Spleen (tissue), 7 donors: ENCODE measurements at regions not wholly inside any gene's neighbourhood (a gene's known extent, or its start where the extent isn't known, plus 50 kb on each side); places are given as distances from the start of the nearest gene placed in this dataset.

Source experiments
- POLR2A ChIP-seq, 3 donors: fragments of 450-650 bp; IDR thresholded peaks; one replicate each; pipeline ENCODE4 v1.5.1; 2017; ENCODE audit warnings: antibody characterized with exemption in 3 of 3, mild to moderate bottlenecking in 1 of 3
- POLR2AphosphoS5 ChIP-seq, 3 donors: sonication (generic); formaldehyde crosslinking; IDR thresholded peaks; one replicate each; pipeline ENCODE4 v1.5.1; 2017; ENCODE audit warnings: antibody characterized with exemption in 3 of 3
- TF ChIP-seq, protein P1 (sequence below), 11 experiments: fragments of 200-600 bp in 7 of 11; fragments of 450-650 bp in 4 of 11; sonication (generic) in 4 of 11; IDR thresholded peaks in 8 of 11; conservative IDR thresholded peaks in 3 of 11; 1 replicate in 7 of 11; 2 replicates in 4 of 11; pipeline versions ENCODE4 v1.4.0 to v1.8.0; 2016 to 2021; ENCODE audit warnings: antibody characterized with exemption in 11 of 11, inconsistent platforms in 4 of 11, mild to moderate bottlenecking in 1 of 11
- donor health status: DM: no; HTN: no; CAD: no; lungs with moderate emphysema.
- donor health status: DM: no; HTN: no; CAD: no.
- donor health status: DM: no; HTN: no; CAD: no.

DNA sequence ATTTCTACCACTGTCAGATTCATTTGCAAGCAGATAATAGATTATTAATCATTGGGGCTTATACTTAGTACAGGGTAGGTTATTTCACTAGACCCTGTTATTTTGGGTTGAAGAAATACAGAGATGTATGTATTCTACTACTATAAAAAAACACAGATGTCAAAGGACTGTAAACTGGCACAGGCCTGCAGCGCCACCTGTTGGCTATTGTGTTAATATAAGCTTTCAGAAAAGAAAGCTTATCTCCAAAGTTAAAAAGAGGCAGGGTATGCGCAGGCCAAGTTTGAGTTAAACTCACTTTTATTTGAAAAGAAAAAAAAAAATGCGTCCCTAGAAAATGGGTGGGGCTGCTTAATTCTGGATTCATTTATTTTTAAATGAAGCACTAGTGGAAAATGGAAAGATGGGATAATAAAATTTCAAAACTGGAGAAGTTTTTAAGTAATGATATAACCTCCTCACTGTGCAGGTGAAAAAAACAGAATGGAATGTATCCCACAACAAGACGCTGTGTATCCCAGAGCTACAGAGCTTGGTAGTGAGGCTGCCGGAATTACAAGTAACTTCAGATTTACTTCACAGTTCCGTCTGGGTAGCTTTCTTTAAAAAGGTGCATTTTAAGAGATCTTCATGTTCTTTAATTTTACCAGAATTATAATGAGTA is 407.2 kb upstream of the TGFBR2 start:
- TF ChIP-seq, protein P1, sequence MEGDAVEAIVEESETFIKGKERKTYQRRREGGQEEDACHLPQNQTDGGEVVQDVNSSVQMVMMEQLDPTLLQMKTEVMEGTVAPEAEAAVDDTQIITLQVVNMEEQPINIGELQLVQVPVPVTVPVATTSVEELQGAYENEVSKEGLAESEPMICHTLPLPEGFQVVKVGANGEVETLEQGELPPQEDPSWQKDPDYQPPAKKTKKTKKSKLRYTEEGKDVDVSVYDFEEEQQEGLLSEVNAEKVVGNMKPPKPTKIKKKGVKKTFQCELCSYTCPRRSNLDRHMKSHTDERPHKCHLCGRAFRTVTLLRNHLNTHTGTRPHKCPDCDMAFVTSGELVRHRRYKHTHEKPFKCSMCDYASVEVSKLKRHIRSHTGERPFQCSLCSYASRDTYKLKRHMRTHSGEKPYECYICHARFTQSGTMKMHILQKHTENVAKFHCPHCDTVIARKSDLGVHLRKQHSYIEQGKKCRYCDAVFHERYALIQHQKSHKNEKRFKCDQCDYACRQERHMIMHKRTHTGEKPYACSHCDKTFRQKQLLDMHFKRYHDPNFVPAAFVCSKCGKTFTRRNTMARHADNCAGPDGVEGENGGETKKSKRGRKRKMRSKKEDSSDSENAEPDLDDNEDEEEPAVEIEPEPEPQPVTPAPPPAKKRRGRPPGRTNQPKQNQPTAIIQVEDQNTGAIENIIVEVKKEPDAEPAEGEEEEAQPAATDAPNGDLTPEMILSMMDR (IDR thresholded peaks at IDR 0.05 in 8 of 11, conservative IDR thresholded peaks at IDR 0.05 in 3 of 11), result peak in 10 of 11 experiments; percentile 39 to 83 (median 73)
- TF ChIP-seq POLR2AphosphoS5 (IDR thresholded peaks at IDR 0.05), result no peak
- TF ChIP-seq POLR2A (IDR thresholded peaks at IDR 0.05), result no peak
